ENCODE measurements at regions not wholly inside any gene's neighbourhood (a gene's known extent, or its start where the extent isn't known, plus 50 kb on each side); places are given as distances from the start of the nearest gene placed in this dataset.
"Not testable (repeated sequence)": the region's sequence is repeated elsewhere in the genome, so short reads cannot be mapped to it uniquely, and the experiment has no call there.

DNA sequence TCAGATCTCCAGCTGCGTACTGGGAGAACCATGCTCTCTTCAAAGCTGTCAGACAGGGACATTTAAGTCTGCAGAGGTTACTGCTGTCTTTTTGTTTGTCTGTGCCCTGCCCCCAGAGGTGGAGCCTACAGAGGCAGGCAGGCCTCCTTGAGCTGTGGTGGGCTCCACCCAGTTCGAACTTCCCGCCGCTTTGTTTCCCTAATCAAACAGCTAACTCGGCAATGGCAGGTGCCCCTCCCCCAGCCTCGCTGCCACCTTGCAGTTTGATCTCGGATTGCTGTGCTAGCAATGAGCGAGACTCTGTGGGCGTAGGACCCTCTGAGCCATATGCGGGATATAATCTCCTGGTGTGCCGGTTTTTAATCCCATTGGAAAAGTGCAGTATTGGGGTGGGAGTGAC is 387.1 kb downstream of the MLLT3 start:
- H3K4me3 ChIP-seq; H3K9me3 ChIP-seq (replicated peaks; ENCODE audit: control insufficient read depth, insufficient read depth, low read depth, low read length); FAIRE-seq; H3K9me1 ChIP-seq (ENCODE audit: control insufficient read depth, insufficient read depth, low read length); H3K4me1 ChIP-seq (replicated peaks in 1 of 2; ENCODE audit: control insufficient read depth in 2 of 2, insufficient read depth in 2 of 2, low read length in 2 of 2); H4K20me1 ChIP-seq (replicated peaks; ENCODE audit: control insufficient read depth, insufficient read depth, low read length); H3K36me3 ChIP-seq (ENCODE audit: control insufficient read depth, insufficient read depth, low read length); H3K27ac ChIP-seq (ENCODE audit: extremely low read depth, low read depth, low read length); DNase-seq (ENCODE audit: extremely low read depth in 1 of 4, low spot score in 3 of 4); H3K27me3 ChIP-seq (ENCODE audit: control insufficient read depth in 2 of 2, insufficient read depth in 2 of 2, low read length in 2 of 2); ATAC-seq; in situ Hi-C loops (cut with MboI); H2AFZ ChIP-seq (ENCODE audit: low read depth, low read length); H3K79me2 ChIP-seq (ENCODE audit: control insufficient read depth, insufficient read depth, low read length); H3K9ac ChIP-seq (ENCODE audit: insufficient read depth in 1 of 2, low read depth in 2 of 2, low read length in 2 of 2); CTCF ChIA-PET (ENCODE audit: low intra/inter-chr PET ratio); POLR2A ChIA-PET; H3K4me2 ChIP-seq (ENCODE audit: insufficient read depth, low read length); intact Hi-C loops (cut with micrococcal nuclease); BruUV-seq (replicated peaks): not testable (repeated sequence)
- 4% methylated on average over 3 of the region's 11 CpGs for WGBS (ENCODE audit: insufficient coverage, low coverage, missing lambda C conversion rate)

DNA sequence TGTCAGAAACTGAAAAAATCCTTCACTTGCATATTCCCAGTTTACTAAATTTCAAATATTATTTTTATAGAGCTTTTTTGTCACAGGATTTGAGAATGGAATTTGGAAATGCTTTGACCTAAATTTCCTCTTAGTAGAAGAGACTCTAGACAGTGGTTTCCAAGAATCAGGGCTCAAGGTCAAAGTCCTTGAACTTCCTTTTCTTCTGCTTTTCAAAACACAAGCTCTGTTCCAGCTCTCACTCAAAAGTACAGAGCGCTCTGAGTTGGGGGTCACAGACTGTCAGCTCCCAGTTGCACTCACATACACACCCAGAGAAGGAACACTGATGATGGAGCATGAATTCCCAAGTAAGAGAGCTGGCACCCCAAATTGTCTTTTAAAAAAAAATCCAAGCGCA is 394.2 kb downstream of the MLLT3 start:
- Histone ChIP-seq H3K27me3 (ENCODE audit: control insufficient read depth in 2 of 2, insufficient read depth in 2 of 2, low read length in 2 of 2) (no peaks in the 10 kb centered on the region), H2AFZ (ENCODE audit: low read depth, low read length) (no peak overlapping the region), H3K9ac (ENCODE audit: insufficient read depth in 1 of 2, low read depth in 2 of 2, low read length in 2 of 2) (no peak overlapping the region), H3K79me2 (ENCODE audit: control insufficient read depth, insufficient read depth, low read length) (no peaks in the 10 kb centered on the region), H3K36me3 (ENCODE audit: control insufficient read depth, insufficient read depth, low read length) (no peaks in the 10 kb centered on the region), H4K20me1 (replicated peaks; ENCODE audit: control insufficient read depth, insufficient read depth, low read length) (no peaks in the 10 kb centered on the region), H3K4me1 (replicated peaks in 1 of 2; ENCODE audit: control insufficient read depth in 2 of 2, insufficient read depth in 2 of 2, low read length in 2 of 2) (no peaks in the 10 kb centered on the region), H3K27ac (ENCODE audit: extremely low read depth, low read depth, low read length) (no peak overlapping the region), H3K9me1 (ENCODE audit: control insufficient read depth, insufficient read depth, low read length) (no peaks in the 10 kb centered on the region), H3K9me3 (replicated peaks; ENCODE audit: control insufficient read depth, insufficient read depth, low read depth, low read length) (no peaks in the 10 kb centered on the region), H3K4me3 (no peak overlapping the region), H3K4me2 (ENCODE audit: insufficient read depth, low read length) (no peak overlapping the region)
- CTCF ChIA-PET (ENCODE audit: low intra/inter-chr PET ratio) = no interaction called here
- no peak for FAIRE-seq
- in situ Hi-C loops (cut with MboI) (no loop called here), intact Hi-C loops (cut with micrococcal nuclease) (no loop called here)
- no peak for ATAC-seq
- POLR2A ChIA-PET = no interaction called here
- no TSS peak for BruUV-seq (replicated peaks)
- DNase-seq (ENCODE audit: extremely low read depth in 1 of 4, low spot score in 3 of 4) = no peak
- WGBS (ENCODE audit: insufficient coverage, low coverage, missing lambda C conversion rate) = 0% methylated on average over 2 of the region's 2 CpGs
- TF ChIP-seq, protein P1, sequence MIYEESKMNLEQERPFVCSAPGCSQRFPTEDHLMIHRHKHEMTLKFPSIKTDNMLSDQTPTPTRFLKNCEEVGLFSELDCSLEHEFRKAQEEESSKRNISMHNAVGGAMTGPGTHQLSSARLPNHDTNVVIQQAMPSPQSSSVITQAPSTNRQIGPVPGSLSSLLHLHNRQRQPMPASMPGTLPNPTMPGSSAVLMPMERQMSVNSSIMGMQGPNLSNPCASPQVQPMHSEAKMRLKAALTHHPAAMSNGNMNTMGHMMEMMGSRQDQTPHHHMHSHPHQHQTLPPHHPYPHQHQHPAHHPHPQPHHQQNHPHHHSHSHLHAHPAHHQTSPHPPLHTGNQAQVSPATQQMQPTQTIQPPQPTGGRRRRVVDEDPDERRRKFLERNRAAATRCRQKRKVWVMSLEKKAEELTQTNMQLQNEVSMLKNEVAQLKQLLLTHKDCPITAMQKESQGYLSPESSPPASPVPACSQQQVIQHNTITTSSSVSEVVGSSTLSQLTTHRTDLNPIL (CRISPR knock-in tag; IDR thresholded peaks at IDR 0.05) = no peak
- TF ChIP-seq ZNF431 (CRISPR knock-in tag; IDR thresholded peaks at IDR 0.05) = no peak
- TF ChIP-seq PHTF2 (CRISPR knock-in tag; IDR thresholded peaks at IDR 0.05) = no peak
- TF ChIP-seq ZNF668 (CRISPR knock-in tag; IDR thresholded peaks at IDR 0.05) = no peak
- TF ChIP-seq MYNN (IDR thresholded peaks at IDR 0.05) = no peak
- TF ChIP-seq MYNN (CRISPR knock-in tag; IDR thresholded peaks at IDR 0.05) = no peak
- TF ChIP-seq YBX1 (IDR thresholded peaks at IDR 0.05) = no peak
- TF ChIP-seq EHMT2 (IDR thresholded peaks at IDR 0.05) = no peak
- no peak for TF ChIP-seq ZNF253 (CRISPR knock-in tag; conservative IDR thresholded peaks at IDR 0.05)
- TF ChIP-seq MEF2D (tag; conservative IDR thresholded peaks at IDR 0.05; ENCODE audit: low read depth) = no peak
- TF ChIP-seq, protein P2, sequence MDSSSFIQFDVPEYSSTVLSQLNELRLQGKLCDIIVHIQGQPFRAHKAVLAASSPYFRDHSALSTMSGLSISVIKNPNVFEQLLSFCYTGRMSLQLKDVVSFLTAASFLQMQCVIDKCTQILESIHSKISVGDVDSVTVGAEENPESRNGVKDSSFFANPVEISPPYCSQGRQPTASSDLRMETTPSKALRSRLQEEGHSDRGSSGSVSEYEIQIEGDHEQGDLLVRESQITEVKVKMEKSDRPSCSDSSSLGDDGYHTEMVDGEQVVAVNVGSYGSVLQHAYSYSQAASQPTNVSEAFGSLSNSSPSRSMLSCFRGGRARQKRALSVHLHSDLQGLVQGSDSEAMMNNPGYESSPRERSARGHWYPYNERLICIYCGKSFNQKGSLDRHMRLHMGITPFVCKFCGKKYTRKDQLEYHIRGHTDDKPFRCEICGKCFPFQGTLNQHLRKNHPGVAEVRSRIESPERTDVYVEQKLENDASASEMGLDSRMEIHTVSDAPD (CRISPR knock-in tag; IDR thresholded peaks at IDR 0.05) = no peak
- no peak for TF ChIP-seq NCOR1 (IDR thresholded peaks at IDR 0.05)
- no peak for TF ChIP-seq SRSF7 (optimal IDR thresholded peaks at IDR 0.05; ENCODE audit: low read depth, low read length)
- no peak for TF ChIP-seq TRIM28 (IDR thresholded peaks at IDR 0.05)
- no peak for TF ChIP-seq WHSC1 (IDR thresholded peaks at IDR 0.05; ENCODE audit: low read length)
- TF ChIP-seq, protein P3, sequence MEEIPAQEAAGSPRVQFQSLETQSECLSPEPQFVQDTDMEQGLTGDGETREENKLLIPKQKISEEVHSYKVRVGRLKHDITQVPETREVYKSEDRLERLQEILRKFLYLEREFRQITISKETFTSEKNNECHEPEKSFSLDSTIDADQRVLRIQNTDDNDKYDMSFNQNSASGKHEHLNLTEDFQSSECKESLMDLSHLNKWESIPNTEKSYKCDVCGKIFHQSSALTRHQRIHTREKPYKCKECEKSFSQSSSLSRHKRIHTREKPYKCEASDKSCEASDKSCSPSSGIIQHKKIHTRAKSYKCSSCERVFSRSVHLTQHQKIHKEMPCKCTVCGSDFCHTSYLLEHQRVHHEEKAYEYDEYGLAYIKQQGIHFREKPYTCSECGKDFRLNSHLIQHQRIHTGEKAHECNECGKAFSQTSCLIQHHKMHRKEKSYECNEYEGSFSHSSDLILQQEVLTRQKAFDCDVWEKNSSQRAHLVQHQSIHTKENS (CRISPR knock-in tag; IDR thresholded peaks at IDR 0.05) = no peak
- no peak for TF ChIP-seq FOSL1 (tag; conservative IDR thresholded peaks at IDR 0.05)
